NOMO-1 treated with dmso at 0.1 percent for 144 hours (cell line): ENCODE measurements at regions not wholly inside any gene's neighbourhood (a gene's known extent, or its start where the extent isn't known, plus 50 kb on each side); places are given as distances from the start of the nearest gene placed in this dataset.

Experiments used
- DNase-seq: peaks from one replicate; lab custom pipeline; 2025; ENCODE audit not compliant: unreplicated experiment; lab: John Stamatoyannopoulos, UW

DNA sequence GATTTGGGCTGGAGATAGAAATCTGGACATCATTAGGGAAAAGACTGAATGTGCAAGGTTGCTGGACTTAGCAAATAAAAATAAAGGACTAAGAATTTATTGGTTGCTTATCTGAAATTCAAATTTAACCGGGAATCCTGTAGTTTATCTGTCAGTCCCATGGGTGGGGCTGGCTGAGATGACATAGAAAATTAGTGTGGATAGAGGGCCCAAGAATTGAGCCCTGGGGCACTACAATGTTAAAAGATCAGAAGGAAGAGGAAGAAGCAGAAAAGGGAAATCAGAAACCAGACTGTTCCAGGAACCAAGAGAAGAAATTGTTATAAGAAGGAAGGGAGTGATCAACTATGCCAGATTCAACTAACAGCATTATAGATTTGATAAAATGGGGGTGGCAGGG lies 96.7 kb upstream of the CCDC196 start:
- no peak for DNase-seq

DNA sequence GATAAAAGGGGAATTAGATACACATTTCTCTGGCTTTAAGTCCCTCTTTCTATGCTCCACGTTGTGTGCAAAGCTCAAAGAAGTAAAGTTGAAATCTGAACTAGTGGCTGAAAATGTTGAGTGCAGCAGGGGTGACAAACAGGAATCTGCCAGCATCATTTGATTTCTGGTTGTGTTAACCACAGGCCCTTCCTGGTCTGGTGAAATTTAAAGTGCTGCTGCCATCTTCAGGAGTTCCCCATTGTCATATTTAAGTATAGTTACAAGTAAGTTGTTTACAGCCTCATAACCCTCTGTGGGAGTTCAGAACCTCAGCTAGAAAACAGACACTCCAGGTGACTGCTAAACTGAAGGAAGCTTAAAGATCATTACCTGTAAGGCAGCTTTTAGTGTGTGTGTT lies 90.9 kb upstream of the CCDC196 start:
- no peak for DNase-seq

DNA sequence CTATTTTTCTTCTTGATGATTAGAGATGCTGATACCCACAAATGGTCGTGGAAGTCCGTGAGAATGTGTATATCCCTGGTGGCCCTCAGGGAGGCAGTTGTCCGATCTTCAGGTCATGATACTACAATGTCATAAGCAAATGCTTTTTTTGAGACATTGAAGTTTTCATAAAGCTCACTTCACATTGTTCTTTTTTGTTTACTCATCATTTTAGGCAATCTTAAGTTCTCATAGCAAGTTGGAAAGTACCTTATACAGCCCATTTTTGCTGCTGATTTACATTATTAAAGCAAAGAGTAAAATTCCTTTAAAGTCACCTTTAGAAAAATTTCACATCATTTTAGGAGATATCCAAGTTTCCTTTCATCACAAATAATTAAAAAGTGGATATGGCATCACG lies 90.0 kb upstream of the CCDC196 start:
- DNase-seq = no peak

DNA sequence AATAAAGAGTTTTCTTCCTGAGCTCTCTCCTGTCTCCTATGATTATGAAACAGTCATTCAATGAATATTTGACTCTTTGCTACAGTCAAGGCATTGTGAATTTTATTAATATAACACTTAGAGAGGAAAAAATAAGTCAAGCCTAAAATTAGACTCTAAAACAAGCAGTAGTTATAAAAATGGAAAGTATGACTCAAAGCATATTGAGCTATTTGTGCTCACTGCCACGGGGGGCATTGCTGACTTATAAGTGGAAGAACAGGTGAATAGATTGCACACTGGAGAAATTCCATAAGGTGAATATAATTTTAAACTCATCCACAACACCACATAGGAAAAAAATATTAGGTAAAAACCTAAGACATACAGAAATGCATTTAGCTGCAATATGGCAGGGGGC lies 87.7 kb upstream of the CCDC196 start:
- DNase-seq = no peak

DNA sequence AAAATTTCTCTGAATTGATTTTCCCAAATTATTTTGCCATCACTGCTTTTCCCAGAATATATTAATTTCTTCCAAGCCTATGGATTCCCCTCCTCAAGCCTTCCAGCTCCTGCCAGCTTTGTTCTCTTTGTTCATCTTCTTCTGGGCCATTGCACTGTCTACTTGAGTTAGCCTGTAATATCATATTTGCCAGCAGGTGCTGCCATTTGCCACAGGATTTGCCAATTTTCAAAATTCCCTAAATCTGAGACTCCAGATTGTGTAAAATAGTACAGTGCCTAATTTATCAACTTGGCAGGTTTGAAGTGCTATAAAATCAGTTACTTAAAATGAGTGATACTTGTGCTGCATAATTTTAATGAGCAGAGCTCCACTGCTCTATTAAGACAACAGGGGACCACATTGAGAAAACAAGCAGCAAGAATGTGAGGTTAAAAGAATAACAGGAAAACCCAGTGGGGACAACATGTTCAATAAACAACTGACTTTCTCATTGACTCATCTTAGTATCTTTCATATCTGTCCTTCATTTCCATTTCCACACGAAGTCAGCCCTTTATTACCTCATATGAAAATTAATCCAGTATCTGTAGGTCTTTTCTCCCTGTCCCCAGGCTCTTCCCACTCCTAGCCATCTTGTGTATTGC lies 84.6 kb upstream of the CCDC196 start:
- DNase-seq = no peak

DNA sequence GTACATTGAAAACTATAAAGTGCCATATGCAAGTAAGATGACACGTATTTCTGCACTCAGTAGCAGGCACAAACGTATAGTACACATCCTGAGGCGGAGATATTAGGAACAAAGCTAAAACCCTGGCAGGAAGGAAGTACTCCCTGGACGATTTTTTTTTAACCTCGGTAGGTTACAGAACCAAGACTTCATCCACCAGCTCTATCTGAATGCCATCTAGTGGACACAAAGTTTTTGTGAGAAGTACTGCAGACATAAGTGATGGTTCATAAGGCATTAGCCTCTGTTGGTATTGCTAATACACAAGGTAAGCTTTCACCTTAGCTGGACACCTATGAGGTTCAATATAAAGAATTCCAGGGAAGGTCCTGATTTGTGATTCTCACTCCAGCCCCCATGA lies 83.0 kb upstream of the CCDC196 start:
- peak; percentile 6 for DNase-seq

DNA sequence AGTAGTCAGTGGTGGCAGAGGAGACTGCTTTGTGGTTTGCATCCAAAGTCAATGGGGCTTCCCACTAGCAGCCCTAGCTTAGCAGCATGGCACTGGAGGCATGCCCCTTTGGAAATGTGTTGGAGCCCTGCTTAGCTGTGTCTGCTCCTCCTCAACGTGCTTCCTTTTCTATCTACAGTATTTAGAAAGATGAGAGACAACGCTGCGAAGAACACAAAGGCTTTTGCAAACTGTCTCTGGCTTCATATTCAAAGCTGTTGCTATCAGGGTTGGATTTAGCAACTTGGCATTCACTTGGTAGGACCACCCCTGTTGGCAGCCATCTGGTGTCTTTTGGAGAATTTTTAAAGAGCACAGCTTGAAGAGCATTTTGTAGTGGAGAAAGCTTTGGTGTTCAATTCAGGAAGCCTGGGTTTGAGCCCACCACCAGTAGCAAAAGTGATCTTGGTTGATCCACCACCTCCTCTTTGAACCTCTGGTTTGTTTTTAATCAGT lies 82.1 kb upstream of the CCDC196 start:
- DNase-seq = no peak

DNA sequence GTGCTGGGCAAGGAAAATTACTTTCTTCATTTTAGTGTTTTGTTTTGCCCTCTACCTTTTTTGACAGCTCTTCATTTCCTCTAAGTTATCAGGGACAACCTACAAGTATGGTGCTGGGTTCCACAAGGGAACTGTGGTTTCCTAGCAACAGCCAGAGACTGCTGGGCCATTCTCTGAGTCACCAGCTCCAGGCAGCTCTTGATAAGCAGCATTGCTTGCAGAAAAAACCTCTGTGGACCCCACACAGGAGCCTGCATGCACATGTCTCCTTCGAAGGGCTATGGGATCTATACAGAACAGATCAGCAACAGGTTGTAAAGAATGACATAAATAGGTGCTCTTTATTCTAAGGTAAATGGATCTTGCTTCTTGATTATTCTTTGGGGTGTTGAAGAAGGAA lies 81.0 kb upstream of the CCDC196 start:
- no peak for DNase-seq

DNA sequence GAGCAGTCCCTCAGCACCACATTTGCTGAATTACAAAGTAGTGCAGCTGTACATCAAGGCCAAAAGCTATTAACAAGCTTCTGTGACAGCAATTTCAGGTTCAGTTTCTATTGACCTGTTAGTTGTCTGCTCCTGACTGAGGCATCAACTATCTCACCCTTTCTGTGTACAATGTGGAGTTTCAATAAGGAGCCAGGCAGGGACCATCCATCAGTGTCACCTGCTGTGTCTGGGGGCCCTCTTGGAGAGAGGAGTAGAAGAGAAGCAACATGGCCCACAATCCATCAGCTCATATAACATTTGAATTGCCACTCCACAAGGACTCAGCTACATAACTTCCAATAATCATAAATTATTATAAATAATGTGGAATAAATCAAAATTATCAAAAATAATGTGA lies 72.3 kb upstream of the CCDC196 start:
- no peak for DNase-seq

DNA sequence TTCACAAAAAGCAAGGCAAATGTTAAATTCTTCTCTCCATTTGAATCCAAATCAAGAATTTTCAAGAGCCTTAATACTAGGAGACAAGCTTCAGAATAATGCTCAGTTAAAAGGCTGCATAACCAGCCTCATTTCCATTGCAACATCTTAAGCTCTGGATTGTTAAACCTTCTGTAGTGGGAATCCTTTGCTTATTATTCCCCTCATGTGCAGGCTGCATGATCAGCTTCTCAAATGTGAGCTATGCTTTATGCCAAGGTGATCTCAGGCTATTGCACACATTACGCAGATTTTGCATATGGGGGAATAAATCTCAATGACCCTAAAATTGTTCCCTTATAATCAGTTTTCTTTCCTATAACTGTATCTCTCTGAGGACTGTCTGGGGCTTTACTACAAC lies 71.7 kb upstream of the CCDC196 start:
- no peak for DNase-seq

DNA sequence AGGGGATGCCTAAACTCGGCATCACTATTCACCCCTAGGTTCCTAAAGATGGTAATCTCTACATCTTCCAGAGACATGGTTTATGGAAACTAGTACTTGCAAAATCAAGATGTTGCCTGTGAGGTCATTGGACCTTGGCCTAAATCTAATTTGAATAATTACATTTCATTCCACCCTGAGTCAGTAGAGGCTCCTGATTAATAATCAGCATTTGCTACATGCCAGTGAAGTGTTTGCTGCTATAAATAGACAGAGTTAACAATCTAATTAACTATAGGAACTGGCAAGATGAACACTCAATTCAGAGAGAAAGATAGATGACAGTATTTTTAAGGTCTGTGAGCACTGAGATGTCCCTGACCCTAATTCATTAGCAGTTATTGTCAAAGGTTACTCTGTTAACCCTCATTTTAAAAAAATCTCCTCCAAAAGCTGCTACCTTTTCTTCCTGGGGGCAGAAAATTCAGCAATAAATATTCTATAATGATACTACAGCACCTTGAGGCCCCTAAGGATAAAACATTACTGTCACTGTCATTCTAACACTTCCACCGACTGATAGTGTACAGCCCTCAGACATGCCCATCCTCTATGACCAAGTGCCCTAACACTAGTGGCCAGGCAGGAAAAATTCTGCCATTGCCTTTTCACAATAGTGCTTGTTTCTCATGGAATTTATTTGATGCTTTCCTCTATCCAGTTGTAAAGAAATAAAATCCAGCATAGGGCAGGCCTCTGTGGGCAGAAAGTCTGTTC lies 65.7 kb upstream of the CCDC196 start:
- DNase-seq = no peak

DNA sequence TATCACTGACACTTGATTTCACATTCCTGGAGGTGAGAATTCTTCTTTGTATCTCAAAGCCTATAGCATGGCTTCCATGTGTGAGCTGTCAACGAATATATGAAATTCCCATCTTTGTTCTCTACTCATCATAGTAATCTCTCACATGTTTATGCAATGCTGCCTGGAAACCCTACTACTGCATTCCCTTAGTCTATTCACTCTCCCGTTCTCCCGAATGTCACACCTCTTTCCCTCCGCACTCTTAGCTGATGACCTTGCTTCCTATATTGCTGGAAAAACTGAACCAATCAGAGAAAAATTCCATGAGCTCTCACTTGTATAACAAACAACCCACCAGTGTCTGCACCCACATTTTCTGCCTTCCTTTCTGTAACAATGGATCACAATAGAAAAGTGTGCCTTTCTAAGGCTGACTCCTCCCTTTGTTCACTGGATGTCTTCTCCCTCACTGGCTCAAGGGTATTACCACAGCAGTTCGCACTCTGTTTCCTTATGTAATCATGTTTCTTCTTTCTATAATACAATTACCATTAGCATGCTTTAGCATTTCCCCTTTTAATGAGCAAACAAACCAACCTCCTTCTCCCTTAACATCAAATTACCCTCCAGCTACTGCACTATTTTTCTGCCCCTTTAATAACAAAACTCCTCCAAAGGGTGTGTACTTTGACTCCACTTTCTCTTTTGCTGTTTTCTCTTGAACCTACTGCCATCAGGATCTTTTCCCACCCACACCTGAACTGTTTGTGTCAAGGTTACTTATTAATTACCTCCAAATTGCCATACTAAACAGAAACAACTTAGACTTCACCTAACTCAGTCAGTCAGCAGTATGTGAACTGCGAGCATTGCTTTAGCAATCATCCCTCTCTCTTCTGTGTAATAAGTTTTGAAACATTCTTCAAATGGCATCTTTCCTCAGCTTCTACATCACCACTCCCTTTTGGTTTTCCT lies 63.9 kb upstream of the CCDC196 start:
- DNase-seq = no peak

DNA sequence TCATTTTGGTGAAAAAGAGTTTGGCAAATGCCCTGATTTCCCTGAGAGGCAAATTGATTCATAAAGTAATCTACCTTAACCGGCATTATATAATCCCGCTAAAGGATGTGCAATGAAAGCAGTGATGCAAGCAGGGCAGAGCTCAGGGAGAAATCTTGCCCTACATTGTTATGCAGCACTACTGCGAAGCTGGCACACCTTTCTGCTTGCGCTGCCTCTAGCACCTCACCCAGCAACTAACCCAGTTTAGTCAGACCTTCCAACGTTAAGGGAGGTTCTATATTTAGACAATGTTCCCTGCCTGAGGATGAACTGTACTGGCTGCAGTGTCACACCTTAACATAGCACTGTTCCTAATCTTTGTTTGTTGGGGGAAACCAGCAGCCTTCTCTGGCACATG lies 60.8 kb upstream of the CCDC196 start:
- DNase-seq = no peak

DNA sequence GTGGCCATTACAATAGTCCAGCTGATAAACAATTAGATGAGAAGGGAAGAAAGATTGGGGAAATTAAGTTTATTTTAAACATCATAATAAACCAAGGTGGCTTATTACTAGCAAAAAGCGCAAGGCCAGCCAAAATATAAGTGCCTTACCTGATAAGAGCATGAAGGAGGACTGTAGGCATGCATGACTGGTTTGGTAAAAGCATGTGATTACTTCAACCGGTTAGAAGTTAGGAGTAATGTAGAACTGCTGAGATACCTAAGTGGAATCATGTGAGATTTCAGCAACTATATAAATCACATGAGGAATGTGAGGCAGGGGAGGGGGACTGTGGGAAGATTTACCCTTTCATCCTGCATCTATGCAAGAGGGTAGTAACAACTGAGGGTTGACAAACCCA lies 59.7 kb upstream of the CCDC196 start:
- DNase-seq = no peak

DNA sequence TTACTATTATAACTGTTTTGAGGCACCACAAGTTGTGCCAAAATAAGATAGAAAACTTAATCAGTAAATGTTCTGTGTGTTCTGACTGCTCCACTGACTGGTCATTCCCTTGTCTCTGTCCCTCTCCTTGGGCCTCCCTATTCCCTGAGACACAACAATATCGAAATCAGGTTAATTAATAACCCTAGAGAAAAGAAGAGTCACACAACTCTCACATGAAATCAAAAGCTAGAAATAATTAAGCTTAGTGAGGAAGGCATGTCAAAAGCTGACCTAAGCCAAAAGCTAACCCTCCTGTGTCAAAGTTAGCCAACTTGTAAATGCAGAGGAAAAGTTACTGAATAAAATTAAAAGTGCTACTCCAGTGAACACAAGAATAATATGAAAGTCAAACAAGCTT lies 53.8 kb upstream of the CCDC196 start:
- no peak for DNase-seq

DNA sequence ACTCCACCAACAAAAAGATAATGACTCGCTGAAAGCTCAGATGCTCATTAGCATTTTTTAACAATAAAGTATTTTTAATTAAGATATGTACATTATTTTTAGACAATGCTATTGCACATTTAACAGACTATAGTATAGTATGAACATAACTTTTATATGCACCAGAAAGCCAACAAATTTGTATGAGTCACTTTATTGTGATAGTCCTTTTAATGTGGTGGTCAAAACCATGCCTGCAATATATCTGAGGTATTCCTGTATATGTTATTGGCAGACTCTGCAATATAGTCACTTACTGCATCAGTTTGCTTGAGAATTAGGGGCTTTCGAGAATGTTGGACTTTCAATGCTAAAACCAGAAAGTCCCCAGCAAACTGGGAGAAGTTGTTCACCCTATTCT lies 51.7 kb upstream of the CCDC196 start:
- no peak for DNase-seq

DNA sequence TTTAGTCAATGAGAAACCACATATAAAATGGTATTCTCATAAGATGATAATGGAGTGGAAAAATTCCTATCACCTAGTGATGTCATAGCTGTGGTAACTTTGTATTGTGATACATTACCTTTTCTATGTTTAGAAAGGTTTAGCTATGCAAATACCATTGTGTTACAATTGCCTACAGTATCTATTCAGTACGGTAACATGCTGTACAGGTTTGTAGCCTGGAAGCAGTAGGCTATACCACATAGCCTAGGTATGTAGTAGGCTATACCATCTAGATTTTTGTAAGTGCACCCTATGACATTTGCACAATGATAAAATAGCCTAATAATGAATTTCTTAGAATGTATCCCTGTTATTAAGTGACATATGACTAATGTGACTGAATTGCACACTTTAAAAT lies 50.5 kb upstream of the CCDC196 start:
- DNase-seq = no peak
